Erythroblast (primary cell): ENCODE measurements at regions not wholly inside any gene's neighbourhood (a gene's known extent, or its start where the extent isn't known, plus 50 kb on each side); places are given as distances from the start of the nearest gene placed in this dataset.

Source experiments
- GATA1 ChIP-seq: IDR thresholded peaks from 2 replicates; pipeline ENCODE4 v1.6.1; 2011; ENCODE audit warnings: low read depth, mild to moderate bottlenecking, control low read depth, low read length, moderate library complexity
- POLR2A ChIP-seq: IDR thresholded peaks from 2 replicates; pipeline ENCODE4 v1.6.1; 2011; ENCODE audit warnings: mild to moderate bottlenecking, low read length

GRCh38 chr2:149692961-149693396 lies 105.4 kb upstream of the MMADHC start:
- TF ChIP-seq POLR2A (no peak), GATA1 (no peak)
